CD14-positive monocyte (primary cell): ENCODE measurements at regions not wholly inside any gene's neighbourhood (a gene's known extent, or its start where the extent isn't known, plus 50 kb on each side); places are given as distances from the start of the nearest gene placed in this dataset.

Experiments
- DNase-seq, 3 donors: peaks; one replicate each; pipeline ENCODE4 v3.0.0-alpha.2; 2011 to 2022
- H2AFZ ChIP-seq: 2 replicates; pipeline ENCODE4 v1.6.0; 2012; ENCODE audit warnings: mild to moderate bottlenecking, low read depth, low read length, inconsistent platforms; ENCODE audit not compliant: insufficient read depth, poor library complexity, severe bottlenecking
- H3K27ac ChIP-seq, 2 donors: 1 replicate in 1 of 2; 2 replicates in 1 of 2; pipeline ENCODE4 v1.5.1; 2012 to 2013; ENCODE audit warnings: low read length in 2 of 2, control low read depth in 1 of 2, inconsistent platforms in 1 of 2, low read depth in 1 of 2, mild to moderate bottlenecking in 1 of 2
- H3K27me3 ChIP-seq, 2 donors: one replicate each; pipeline versions ENCODE4 v1.6.0 to v1.6.1; 2011 to 2013; ENCODE audit warnings: low read length in 2 of 2; ENCODE audit not compliant: control insufficient read depth in 2 of 2, insufficient read depth in 2 of 2
- H3K36me3 ChIP-seq, 2 donors: replicated peaks in 1 of 2; 1 replicate in 1 of 2; 2 replicates in 1 of 2; pipeline versions ENCODE4 v1.5.1 to v1.6.1; 2012 to 2013; ENCODE audit warnings: low read length in 2 of 2, control low read depth in 1 of 2, inconsistent platforms in 1 of 2, mild to moderate bottlenecking in 1 of 2; ENCODE audit not compliant: insufficient read depth in 2 of 2, control insufficient read depth in 1 of 2
- H3K4me1 ChIP-seq, 2 donors: 1 replicate in 1 of 2; 2 replicates in 1 of 2; pipeline versions ENCODE4 v1.5.1 to v1.6.1; 2012 to 2013; ENCODE audit warnings: low read length in 2 of 2, control low read depth in 1 of 2, inconsistent platforms in 1 of 2, mild to moderate bottlenecking in 1 of 2, moderate library complexity in 1 of 2; ENCODE audit not compliant: insufficient read depth in 2 of 2, control insufficient read depth in 1 of 2
- H3K4me2 ChIP-seq: replicated peaks from 2 replicates; pipeline ENCODE3; 2012; ENCODE audit warnings: low read length, moderate library complexity, mild to moderate bottlenecking; ENCODE audit not compliant: poor library complexity, severe bottlenecking; ENCODE audit errors: extremely low read depth
- H3K4me3 ChIP-seq, 3 experiments: fragments of 200-600 bp in 1 of 3; sonication (generic) in 1 of 3; replicated peaks in 1 of 3; 1 replicate in 2 of 3; 2 replicates in 1 of 3; pipeline ENCODE4 v1.5.1; 2011 to 2013; ENCODE audit warnings: low read length in 3 of 3, mild to moderate bottlenecking in 3 of 3, control low read depth in 2 of 3, low read depth in 2 of 3, inconsistent platforms in 1 of 3, moderate library complexity in 1 of 3
- H3K79me2 ChIP-seq: 2 replicates; pipeline ENCODE4 v1.6.0; 2012; ENCODE audit warnings: mild to moderate bottlenecking, control low read depth, inconsistent platforms, low read length, moderate library complexity; ENCODE audit not compliant: insufficient read depth
- H3K9ac ChIP-seq: 2 replicates; pipeline ENCODE4 v1.6.0; 2017; ENCODE audit warnings: low read length, mild to moderate bottlenecking; ENCODE audit not compliant: insufficient read depth, poor library complexity, severe bottlenecking
- H3K9me3 ChIP-seq, 2 donors: replicated peaks in 1 of 2; 1 replicate in 1 of 2; 2 replicates in 1 of 2; pipeline versions ENCODE4 v1.5.1 to v1.6.1; 2012 to 2013; ENCODE audit warnings: low read length in 2 of 2, control low read depth in 1 of 2; ENCODE audit not compliant: control insufficient read depth in 1 of 2, insufficient read depth in 1 of 2
- H4K20me1 ChIP-seq: 2 replicates; pipeline ENCODE4 v1.6.0; 2012; ENCODE audit warnings: mild to moderate bottlenecking, low read length, control low read depth, moderate library complexity; ENCODE audit not compliant: insufficient read depth
- H3K27ac Mint-ChIP-seq, 7 donors: one replicate each; pipeline ENCODE4 v1.8.0; 2020; ENCODE audit warnings: mild to moderate bottlenecking in 7 of 7, mixed read lengths in 7 of 7, moderate library complexity in 6 of 7, inconsistent platforms in 2 of 7
- H3K27me3 Mint-ChIP-seq, 3 donors: one replicate each; pipeline ENCODE4 v1.8.0; 2021 to 2022; ENCODE audit warnings: low read depth in 3 of 3, mild to moderate bottlenecking in 3 of 3, mixed read lengths in 3 of 3, moderate library complexity in 3 of 3, inconsistent platforms in 1 of 3
- H3K36me3 Mint-ChIP-seq, 2 donors: one replicate each; pipeline ENCODE4 v1.8.0; 2020; ENCODE audit warnings: mixed read lengths in 2 of 2, inconsistent platforms in 1 of 2, mild to moderate bottlenecking in 1 of 2
- H3K4me1 Mint-ChIP-seq: one replicate; pipeline ENCODE4 v1.8.0; 2020; ENCODE audit warnings: mild to moderate bottlenecking, mixed read lengths
- H3K4me3 Mint-ChIP-seq, 2 donors: one replicate each; pipeline ENCODE4 v1.8.0; 2020; ENCODE audit warnings: mild to moderate bottlenecking in 2 of 2, mixed read lengths in 2 of 2, moderate library complexity in 1 of 2
- H3K9me3 Mint-ChIP-seq, 7 donors: one replicate each; pipeline ENCODE4 v1.8.0; 2020 to 2022; ENCODE audit warnings: mixed read lengths in 7 of 7, mild to moderate bottlenecking in 6 of 7, moderate library complexity in 6 of 7, inconsistent platforms in 2 of 7
- CTCF ChIP-seq: fragments of 200-600 bp; IDR thresholded peaks from one replicate; pipeline ENCODE4 v1.8.0; 2022; ENCODE audit warnings: antibody characterized with exemption, mild to moderate bottlenecking
- WGBS: methylation state at CpG from one replicate; pipeline ENCODE4 v1.1.5; 2013; ENCODE audit warnings: missing lambda C conversion rate; ENCODE audit not compliant: insufficient coverage; 5-methylcytosine and 5-hydroxymethylcytosine counted together
- intact Hi-C, 2 donors: fragments of 100-400 bp; cut with micrococcal nuclease; formaldehyde crosslinking; loops; one replicate each; pipeline versions ENCODE4 v1.15.0 to v1.15.1; 2023

- Mint-ChIP-seq H3K4me1 (peaks cover 3% of the 10 kb centered on the region), H3K27ac (no peak overlapping the region), H3K36me3 (no peaks in the 10 kb centered on the region), H3K27me3 (no peaks in the 10 kb centered on the region), H3K9me3 (peaks cover 0 to 4% (median 0%) of the 10 kb centered on the region in 7 donors), H3K4me3 (no peak overlapping the region)
- Histone ChIP-seq H3K9me3 (no peaks in the 10 kb centered on the region), H3K4me3 (no peak overlapping the region), H3K79me2 (no peaks in the 10 kb centered on the region), H3K27ac (no peak overlapping the region), H3K36me3 (no peaks in the 10 kb centered on the region), H2AFZ (no peak overlapping the region), H4K20me1 (no peaks in the 10 kb centered on the region), H3K27me3 (no peaks in the 10 kb centered on the region), H3K4me1 (no peaks in the 10 kb centered on the region), H3K4me2 (no peak overlapping the region), H3K9ac (no peak overlapping the region)
- WGBS, result no CpG with 5 or more reads among the region's 1 CpG
- intact Hi-C loops, result no loop called here
- TF ChIP-seq CTCF, result no peak
- DNase-seq, result no peak
These were observed 338.4 kb upstream of the TRPC7 start for GRCh38 chr5:136703706-136704105.

- Histone ChIP-seq H3K27me3 (no peaks in the 10 kb centered on the region), H3K4me1 (no peaks in the 10 kb centered on the region), H3K36me3 (no peaks in the 10 kb centered on the region), H3K27ac (no peak overlapping the region), H3K9me3 (no peaks in the 10 kb centered on the region), H3K4me2 (no peak overlapping the region), H3K4me3 (no peak overlapping the region), H2AFZ (no peak overlapping the region), H3K9ac (no peak overlapping the region), H3K79me2 (no peaks in the 10 kb centered on the region), H4K20me1 (no peaks in the 10 kb centered on the region)
- TF ChIP-seq CTCF, result no peak
- Mint-ChIP-seq H3K4me3 (no peak overlapping the region), H3K9me3 (peaks cover 0 to 4% (median 0%) of the 10 kb centered on the region in 7 donors), H3K27ac (no peak overlapping the region), H3K4me1 (peaks cover 3% of the 10 kb centered on the region), H3K27me3 (no peaks in the 10 kb centered on the region), H3K36me3 (no peaks in the 10 kb centered on the region)
- DNase-seq, result no peak
- no CpG with 5 or more reads among the region's 2 CpGs for WGBS
- intact Hi-C loops, result no loop called here
These were observed 337.7 kb upstream of the TRPC7 start for GRCh38 chr5:136703036-136703435.
